HepG2 (cell line): ENCODE measurements at regions not wholly inside any gene's neighbourhood (a gene's known extent, or its start where the extent isn't known, plus 50 kb on each side); places are given as distances from the start of the nearest gene placed in this dataset.

Experiments
- ATAC-seq: fragments of 200-7000 bp; cut with Tn5 transposase; 3 replicates; pipeline ENCODE4 v1.9.1; 2020; ENCODE audit warnings: mild to moderate bottlenecking, moderate library complexity
- BruUV-seq: library from RNA; stranded (reverse); fragments of 400-500 nt; replicated peaks from 2 replicates; lab custom pipeline; 2021; lab: Mats Ljungman, UMichigan
- CTCF ChIA-PET: fragments of 300-600 bp; formaldehyde crosslinking; extraction: SDS; loops from one replicate; lab custom pipeline; 2021; ENCODE audit warnings: low total read pairs, inconsistent platforms, low intra/inter-chr PET ratio; lab: Yijun Ruan, JAX
- POLR2A ChIA-PET: fragments of 350-600 bp; sonication (Branson Sonifier 250); formaldehyde crosslinking; loops from one replicate; lab custom pipeline; 2020; ENCODE audit warnings: antibody characterized with exemption, inconsistent platforms; lab: Yijun Ruan, JAX
- DNase-seq: peaks from one replicate; pipeline ENCODE4 v3.0.0-alpha.2; 2015; ENCODE audit warnings: low spot score
- FAIRE-seq: peaks from 3 replicates; lab custom pipeline; 2011; peaks lifted over from hg19 to GRCh38; lab: Jason Lieb, UNC
- H2AFZ ChIP-seq: one replicate; pipeline ENCODE4 v1.6.1; 2011; ENCODE audit warnings: low read length, inconsistent platforms
- H3K27ac ChIP-seq: fragments of 300-600 bp; 3 replicates; pipeline ENCODE4 v1.8.0; 2011; ENCODE audit warnings: mixed run types, mild to moderate bottlenecking, mixed read lengths, low read length, inconsistent platforms; ENCODE audit not compliant: insufficient read depth; ENCODE audit errors: extremely low read length
- H3K27me3 ChIP-seq, 2 experiments: fragments of 200-600 bp in 1 of 2; 2 replicates in 1 of 2; 3 replicates in 1 of 2; pipeline versions ENCODE4 v1.6.0 to v1.8.0; 2011; ENCODE audit warnings: low read length in 2 of 2, mild to moderate bottlenecking in 2 of 2, moderate library complexity in 2 of 2, inconsistent platforms in 1 of 2; ENCODE audit not compliant: insufficient read depth in 2 of 2, control insufficient read depth in 1 of 2
- H3K36me3 ChIP-seq, 2 experiments: fragments of 200-600 bp in 1 of 2; replicated peaks in 1 of 2; 2 replicates in 1 of 2; 3 replicates in 1 of 2; pipeline versions ENCODE4 v1.5.1 to v1.8.0; 2011; ENCODE audit warnings: low read length in 2 of 2, inconsistent platforms in 1 of 2; ENCODE audit not compliant: insufficient read depth in 2 of 2, control insufficient read depth in 1 of 2
- H3K4me1 ChIP-seq: 2 replicates; pipeline ENCODE4 v1.5.1; 2012; ENCODE audit warnings: low read length, inconsistent platforms; ENCODE audit not compliant: insufficient read depth
- H3K4me2 ChIP-seq: 2 replicates; pipeline ENCODE4 v1.6.0; 2011; ENCODE audit warnings: low read depth, low read length, inconsistent platforms
- H3K4me3 ChIP-seq, 3 experiments: fragments of 200-600 bp in 1 of 3; sonication (generic), shearing (Covaris generic) in 1 of 3; replicated peaks in 1 of 3; 2 replicates each; pipeline ENCODE4 v1.5.1; 2011 to 2016; ENCODE audit warnings: low read length in 3 of 3, inconsistent platforms in 2 of 3, low read depth in 2 of 3, mild to moderate bottlenecking in 2 of 3, control low read depth in 1 of 3, mixed read lengths in 1 of 3; ENCODE audit not compliant: insufficient read depth in 1 of 3
- H3K79me2 ChIP-seq: one replicate; pipeline ENCODE4 v1.6.1; 2011; ENCODE audit warnings: low read length, inconsistent platforms; ENCODE audit not compliant: insufficient read depth
- H3K9ac ChIP-seq: 2 replicates; pipeline ENCODE4 v1.6.0; 2011; ENCODE audit warnings: mild to moderate bottlenecking, low read depth, low read length, inconsistent platforms; ENCODE audit not compliant: insufficient read depth
- H3K9me3 ChIP-seq: 2 replicates; pipeline ENCODE4 v1.5.1; 2012; ENCODE audit warnings: mild to moderate bottlenecking, low read length
- H4K20me1 ChIP-seq: 2 replicates; pipeline ENCODE4 v1.6.0; 2011; ENCODE audit warnings: inconsistent platforms, mild to moderate bottlenecking, low read length, moderate library complexity; ENCODE audit not compliant: insufficient read depth
- AKNA ChIP-seq: sonication (generic); formaldehyde crosslinking; IDR thresholded peaks from 2 replicates; pipeline ENCODE4 v1.4.0; 2020; ENCODE audit warnings: missing genetic modification reagents, borderline replicate concordance
- FOXK1 ChIP-seq: sonication (generic); formaldehyde crosslinking; IDR thresholded peaks from 2 replicates; pipeline ENCODE4 v1.4.0; 2020; ENCODE audit warnings: low read depth, missing genetic modification reagents, borderline replicate concordance
- FOXK2 ChIP-seq: fragments of 450-650 bp; IDR thresholded peaks from 2 replicates; pipeline ENCODE4 v1.6.1; 2016
- GPN1 ChIP-seq: sonication (generic); formaldehyde crosslinking; IDR thresholded peaks from 2 replicates; pipeline ENCODE4 v1.5.1; 2020; ENCODE audit warnings: missing genetic modification reagents, borderline replicate concordance
- HIVEP1 ChIP-seq: sonication (generic); formaldehyde crosslinking; IDR thresholded peaks from 2 replicates; pipeline ENCODE4 v1.4.0; 2020; ENCODE audit warnings: mild to moderate bottlenecking, missing genetic modification reagents
- HNF1A ChIP-seq, 2 experiments: sonication (generic) in 1 of 2; formaldehyde crosslinking in 1 of 2; IDR thresholded peaks; 2 replicates each; pipeline versions ENCODE4 v1.4.0 to v1.6.1; 2016 to 2020; ENCODE audit warnings: borderline replicate concordance in 1 of 2, low read depth in 1 of 2, mild to moderate bottlenecking in 1 of 2, missing genetic modification reagents in 1 of 2
- PAF1 ChIP-seq: IDR thresholded peaks from 2 replicates; pipeline ENCODE4 v1.6.1; 2016; ENCODE audit warnings: missing genetic modification reagents, missing compliant biosample characterization
- SAFB2 ChIP-seq: sonication (generic); formaldehyde crosslinking; IDR thresholded peaks from 2 replicates; pipeline ENCODE4 v1.5.1; 2020; ENCODE audit warnings: missing genetic modification reagents, low read depth, mild to moderate bottlenecking, borderline replicate concordance
- SALL1 ChIP-seq: sonication (generic); formaldehyde crosslinking; IDR thresholded peaks from 2 replicates; pipeline ENCODE4 v1.8.0; 2022; ENCODE audit warnings: mild to moderate bottlenecking, missing genetic modification reagents
- TBX3 ChIP-seq: fragments of 450-650 bp; IDR thresholded peaks from 2 replicates; pipeline ENCODE4 v1.6.1; 2017; ENCODE audit warnings: antibody characterized with exemption, mild to moderate bottlenecking, inconsistent platforms, borderline replicate concordance
- YY1 ChIP-seq: IDR thresholded peaks from 2 replicates; pipeline ENCODE4 v1.6.1; 2011; ENCODE audit warnings: low read length, low read depth, moderate library complexity, mild to moderate bottlenecking; ENCODE audit not compliant: insufficient read depth, insufficient replicate concordance
- ZFP90 ChIP-seq: sonication (generic); formaldehyde crosslinking; IDR thresholded peaks from 2 replicates; pipeline ENCODE4 v1.8.0; 2022; ENCODE audit warnings: missing genetic modification reagents, mild to moderate bottlenecking, inconsistent platforms, borderline replicate concordance
- ZNF350 ChIP-seq: sonication (generic); formaldehyde crosslinking; IDR thresholded peaks from 2 replicates; pipeline ENCODE4 v1.4.0; 2020; ENCODE audit warnings: mild to moderate bottlenecking, low read depth, missing genetic modification reagents, borderline replicate concordance
- ZNF510 ChIP-seq: sonication (generic); formaldehyde crosslinking; IDR thresholded peaks from 2 replicates; pipeline ENCODE4 v1.4.0; 2020; ENCODE audit warnings: low read depth, mild to moderate bottlenecking, missing genetic modification reagents
- ZNF577 ChIP-seq: sonication (generic); formaldehyde crosslinking; IDR thresholded peaks from 2 replicates; pipeline ENCODE4 v1.4.0; 2020; ENCODE audit warnings: mild to moderate bottlenecking, low read depth, missing genetic modification reagents, borderline replicate concordance
- ZNF607 ChIP-seq: sonication (generic); formaldehyde crosslinking; IDR thresholded peaks from 2 replicates; pipeline ENCODE4 v1.5.1; 2020; ENCODE audit warnings: missing genetic modification reagents, mild to moderate bottlenecking, borderline replicate concordance
- ZNF652 ChIP-seq: IDR thresholded peaks from 2 replicates; pipeline ENCODE4 v1.6.1; 2016; ENCODE audit warnings: low read depth, borderline replicate concordance
- WGBS: methylation state at CpG from one replicate; pipeline ENCODE4 v1.1.6; 2017; ENCODE audit warnings: low lambda C conversion rate; 5-methylcytosine and 5-hydroxymethylcytosine counted together
- in situ Hi-C: cut with HindIII; loops from 2 replicates; pipeline ENCODE4 v1.10.0; 2017; ENCODE audit warnings: low pct_unique_long_range_greater_than_20kb; ENCODE audit not compliant: extremely low pct_ligation_motif_present
- intact Hi-C: fragments of 100-400 bp; cut with micrococcal nuclease; formaldehyde crosslinking; loops from one replicate; pipeline ENCODE4 v1.10.0; 2022; ENCODE audit not compliant: unreplicated experiment

GRCh38 chr5:58365791-58366190 is 94.1 kb downstream of the PLK2 start:
- ChIA-PET POLR2A (no interaction called here), CTCF (no interaction called here)
- H3K4me1 ChIP-seq = no peaks in the 10 kb centered on the region
- no peak for ATAC-seq
- H3K27ac ChIP-seq = no peak overlapping the region
- no peak for FAIRE-seq
- no TSS peak for BruUV-seq
- H4K20me1 ChIP-seq = no peaks in the 10 kb centered on the region
- H3K9me3 ChIP-seq = no peaks in the 10 kb centered on the region
- H3K4me3 ChIP-seq = no peak overlapping the region
- H3K4me2 ChIP-seq = no peak overlapping the region
- no peaks in the 10 kb centered on the region for H3K79me2 ChIP-seq
- H3K9ac ChIP-seq = no peak overlapping the region
- H2AFZ ChIP-seq = no peak overlapping the region
- in situ Hi-C loops = no loop called here
- H3K36me3 ChIP-seq = no peaks in the 10 kb centered on the region
- 1% methylated on average over 3 of the region's 3 CpGs for WGBS
- H3K27me3 ChIP-seq = no peaks in the 10 kb centered on the region
- intact Hi-C loops = no loop called here
- no peak for DNase-seq
- TF ChIP-seq ZNF577 (CRISPR knock-in tag) (no peak), AKNA (CRISPR knock-in tag) (no peak), HIVEP1 (CRISPR knock-in tag) (no peak), ZNF652 (CRISPR knock-in tag) (no peak), SALL1 (CRISPR knock-in tag) (no peak), TBX3 (no peak), ZNF607 (CRISPR knock-in tag) (no peak), HNF1A (IDR thresholded peaks at IDR 0.05; ENCODE audit: low read depth) (no peak), HNF1A (CRISPR knock-in tag; IDR thresholded peaks at IDR 0.05; ENCODE audit: borderline replicate concordance) (no peak), FOXK2 (no peak), PAF1 (CRISPR knock-in tag) (no peak), YY1 (no peak), ZNF350 (CRISPR knock-in tag) (no peak), GPN1 (CRISPR knock-in tag) (no peak), SAFB2 (CRISPR knock-in tag) (no peak), ZFP90 (no peak), FOXK1 (no peak), ZNF510 (CRISPR knock-in tag) (no peak)
